Choroid plexus epithelial cell (primary cell): ENCODE measurements at regions not wholly inside any gene's neighbourhood (a gene's known extent, or its start where the extent isn't known, plus 50 kb on each side); places are given as distances from the start of the nearest gene placed in this dataset.

ENCODE experiments used
- DNase-seq: peaks from one replicate; pipeline ENCODE4 v3.0.0-alpha.2; 2010; ENCODE audit warnings: low read depth
- H3K4me3 ChIP-seq: 2 replicates; pipeline ENCODE4 v1.5.1; 2011; ENCODE audit warnings: low read depth, mild to moderate bottlenecking, control low read depth, low read length, moderate library complexity
- CTCF ChIP-seq: conservative IDR thresholded peaks from 2 replicates; pipeline ENCODE4 v1.5.1; 2011; ENCODE audit warnings: low read depth, mild to moderate bottlenecking, control low read depth, inconsistent platforms, low read length, moderate library complexity

GRCh38 chr6:160930547-160931377 lies 60.8 kb upstream of the MAP3K4 start:
- TF ChIP-seq CTCF: peak; percentile 94
- peak overlapping the region; percentile 53 for H3K4me3 ChIP-seq
- DNase-seq: peak; percentile 81

- peak overlapping the region; percentile 53 for H3K4me3 ChIP-seq
- DNase-seq: no peak
Measured at GRCh38 chr6:160931378-160932310, 59.9 kb upstream of the MAP3K4 start.

GRCh38 chr6:160933256-160933655 lies 58.3 kb upstream of the MAP3K4 start:
- no peak overlapping the region for H3K4me3 ChIP-seq
- DNase-seq: no peak
- TF ChIP-seq CTCF: peak; percentile 12

More at GRCh38 chr6:160931378-160932310, 59.9 kb upstream of the MAP3K4 start:
- TF ChIP-seq CTCF: peak; percentile 8

- no peak overlapping the region for H3K4me3 ChIP-seq
- DNase-seq: no peak
- no peak for TF ChIP-seq CTCF
Measured at GRCh38 chr6:160934157-160934556, 57.4 kb upstream of the MAP3K4 start.

GRCh38 chr6:160940197-160940596 lies 51.4 kb upstream of the MAP3K4 start:
- DNase-seq: no peak
- H3K4me3 ChIP-seq: no peak overlapping the region
- no peak for TF ChIP-seq CTCF
